ENCODE measurements at regions not wholly inside any gene's neighbourhood (a gene's known extent, or its start where the extent isn't known, plus 50 kb on each side); places are given as distances from the start of the nearest gene placed in this dataset.

DNA sequence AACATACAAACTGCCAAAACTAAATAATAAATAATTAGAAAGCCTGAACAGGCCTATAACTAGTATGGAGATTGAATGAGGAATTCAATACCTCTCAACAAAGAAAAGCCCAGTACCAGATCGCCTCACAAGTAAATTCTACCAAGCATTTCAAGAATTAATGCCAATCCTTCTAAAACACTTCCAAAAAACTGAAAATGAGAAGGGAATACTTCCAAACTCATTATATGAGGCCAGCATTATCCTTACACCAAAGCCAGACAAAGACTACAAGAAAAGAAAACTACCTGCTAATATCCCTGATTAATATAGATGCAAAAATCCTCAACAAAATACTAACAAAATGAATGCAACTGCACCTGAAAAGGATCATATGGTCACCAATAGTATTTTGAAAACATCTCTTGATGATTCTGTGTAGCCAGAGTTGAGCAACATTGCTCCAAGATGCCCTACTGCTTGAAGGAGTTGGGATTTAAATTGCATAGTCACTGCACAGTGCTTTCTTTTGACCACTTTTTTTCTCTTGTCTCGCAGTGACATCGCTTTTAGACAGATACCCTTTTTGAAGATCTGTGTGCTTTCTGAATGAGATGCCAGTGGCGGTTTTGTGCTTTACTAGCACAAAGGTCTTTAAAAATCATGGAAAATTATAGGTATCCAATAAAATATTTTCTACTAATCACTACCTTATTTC is 487.2 kb upstream of the RASGRP1 start:
- intact Hi-C loops (cut with micrococcal nuclease; ENCODE audit: unreplicated experiment) = no loop called here
- CTCF ChIA-PET (ENCODE audit: low intra/inter-chr PET ratio, low total read pairs) = no interaction called here

More for the DNA sequence above, 487.2 kb upstream of the RASGRP1 start:
- Histone ChIP-seq H3K27me3 (ENCODE audit: control insufficient read depth in 1 of 2, insufficient read depth in 2 of 2, low read length in 2 of 2) (no peaks in the 10 kb centered on the region), H4K20me1 (ENCODE audit: insufficient read depth, low read length) (no peaks in the 10 kb centered on the region), H3K4me3 (replicated peaks in 1 of 3; ENCODE audit: insufficient read depth in 1 of 3, low read depth in 2 of 3, low read length in 3 of 3) (no peak overlapping the region), H2AFZ (ENCODE audit: low read length) (no peak overlapping the region), H3K27ac (ENCODE audit: extremely low read length, insufficient read depth, low read length) (no peak overlapping the region), H3K9ac (ENCODE audit: insufficient read depth, low read depth, low read length) (no peak overlapping the region), H3K4me2 (ENCODE audit: low read depth, low read length) (no peak overlapping the region), H3K36me3 (replicated peaks in 1 of 2; ENCODE audit: control insufficient read depth in 1 of 2, insufficient read depth in 2 of 2, low read length in 2 of 2) (no peaks in the 10 kb centered on the region), H3K79me2 (ENCODE audit: insufficient read depth, low read length) (no peaks in the 10 kb centered on the region), H3K4me1 (ENCODE audit: insufficient read depth, low read length) (no peaks in the 10 kb centered on the region), H3K9me3 (ENCODE audit: low read length) (peaks cover 11% of the 10 kb centered on the region)
- POLR2A ChIA-PET = no interaction called here
- BruUV-seq (replicated peaks) = no TSS peak
- ATAC-seq (no peak), FAIRE-seq (no peak), DNase-seq (ENCODE audit: low spot score) (no peak)
- in situ Hi-C loops (cut with HindIII; ENCODE audit: extremely low pct_ligation_motif_present, low pct_unique_long_range_greater_than_20kb) = no loop called here
- 47% methylated on average over 4 of the region's 4 CpGs for WGBS (ENCODE audit: low lambda C conversion rate)
- TF ChIP-seq, protein P1, sequence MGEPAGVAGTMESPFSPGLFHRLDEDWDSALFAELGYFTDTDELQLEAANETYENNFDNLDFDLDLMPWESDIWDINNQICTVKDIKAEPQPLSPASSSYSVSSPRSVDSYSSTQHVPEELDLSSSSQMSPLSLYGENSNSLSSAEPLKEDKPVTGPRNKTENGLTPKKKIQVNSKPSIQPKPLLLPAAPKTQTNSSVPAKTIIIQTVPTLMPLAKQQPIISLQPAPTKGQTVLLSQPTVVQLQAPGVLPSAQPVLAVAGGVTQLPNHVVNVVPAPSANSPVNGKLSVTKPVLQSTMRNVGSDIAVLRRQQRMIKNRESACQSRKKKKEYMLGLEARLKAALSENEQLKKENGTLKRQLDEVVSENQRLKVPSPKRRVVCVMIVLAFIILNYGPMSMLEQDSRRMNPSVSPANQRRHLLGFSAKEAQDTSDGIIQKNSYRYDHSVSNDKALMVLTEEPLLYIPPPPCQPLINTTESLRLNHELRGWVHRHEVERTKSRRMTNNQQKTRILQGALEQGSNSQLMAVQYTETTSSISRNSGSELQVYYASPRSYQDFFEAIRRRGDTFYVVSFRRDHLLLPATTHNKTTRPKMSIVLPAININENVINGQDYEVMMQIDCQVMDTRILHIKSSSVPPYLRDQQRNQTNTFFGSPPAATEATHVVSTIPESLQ (CRISPR knock-in tag; conservative IDR thresholded peaks at IDR 0.05) = no peak
- TF ChIP-seq ZBTB38 (CRISPR knock-in tag; IDR thresholded peaks at IDR 0.05) (no peak), CREB1 (IDR thresholded peaks at IDR 0.05) (no peak), CREB1 (CRISPR knock-in tag; IDR thresholded peaks at IDR 0.05) (no peak), PHF21A (CRISPR knock-in tag; IDR thresholded peaks at IDR 0.05) (no peak), CBX2 (IDR thresholded peaks at IDR 0.05; ENCODE audit: low read depth, low read length) (no peak), CBX2 (CRISPR knock-in tag; IDR thresholded peaks at IDR 0.05; ENCODE audit: low read depth) (no peak), ZNF335 (CRISPR knock-in tag; IDR thresholded peaks at IDR 0.05) (no peak), TP53 (CRISPR knock-in tag; conservative IDR thresholded peaks at IDR 0.05) (no peak), NBN (conservative IDR thresholded peaks at IDR 0.05) (no peak), HMGXB4 (CRISPR knock-in tag; IDR thresholded peaks at IDR 0.05; ENCODE audit: borderline replicate concordance in 1 of 2, low read depth in 1 of 2) (no peak), ZNF7 (CRISPR knock-in tag; IDR thresholded peaks at IDR 0.05) (no peak), ZNF33B (CRISPR knock-in tag; IDR thresholded peaks at IDR 0.05) (no peak), AGO1 (IDR thresholded peaks at IDR 0.05; ENCODE audit: low read depth, low read length, poor library complexity, severe bottlenecking) (no peak), ZFP90 (CRISPR knock-in tag; IDR thresholded peaks at IDR 0.05; ENCODE audit: borderline replicate concordance) (no peak), ZNF350 (CRISPR knock-in tag; IDR thresholded peaks at IDR 0.05; ENCODE audit: borderline replicate concordance, low read depth) (no peak)
- TF ChIP-seq, protein P2, sequence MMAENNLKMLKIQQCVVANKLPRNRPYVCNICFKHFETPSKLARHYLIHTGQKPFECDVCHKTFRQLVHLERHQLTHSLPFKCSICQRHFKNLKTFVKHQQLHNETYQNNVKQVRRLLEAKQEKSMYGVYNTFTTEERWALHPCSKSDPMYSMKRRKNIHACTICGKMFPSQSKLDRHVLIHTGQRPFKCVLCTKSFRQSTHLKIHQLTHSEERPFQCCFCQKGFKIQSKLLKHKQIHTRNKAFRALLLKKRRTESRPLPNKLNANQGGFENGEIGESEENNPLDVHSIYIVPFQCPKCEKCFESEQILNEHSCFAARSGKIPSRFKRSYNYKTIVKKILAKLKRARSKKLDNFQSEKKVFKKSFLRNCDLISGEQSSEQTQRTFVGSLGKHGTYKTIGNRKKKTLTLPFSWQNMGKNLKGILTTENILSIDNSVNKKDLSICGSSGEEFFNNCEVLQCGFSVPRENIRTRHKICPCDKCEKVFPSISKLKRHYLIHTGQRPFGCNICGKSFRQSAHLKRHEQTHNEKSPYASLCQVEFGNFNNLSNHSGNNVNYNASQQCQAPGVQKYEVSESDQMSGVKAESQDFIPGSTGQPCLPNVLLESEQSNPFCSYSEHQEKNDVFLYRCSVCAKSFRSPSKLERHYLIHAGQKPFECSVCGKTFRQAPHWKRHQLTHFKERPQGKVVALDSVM (CRISPR knock-in tag; IDR thresholded peaks at IDR 0.05) = no peak
